Fibroblast of peridontal ligament (primary cell): ENCODE measurements at regions not wholly inside any gene's neighbourhood (a gene's known extent, or its start where the extent isn't known, plus 50 kb on each side); places are given as distances from the start of the nearest gene placed in this dataset.
"Not testable (repeated sequence)": the region's sequence is repeated elsewhere in the genome, so short reads cannot be mapped to it uniquely, and the experiment has no call there.

Source experiments
- DNase-seq: peaks from one replicate; pipeline ENCODE4 v3.0.0-alpha.2; 2010; ENCODE audit errors: extremely low read depth

- DNase-seq = not testable (repeated sequence)
Measured at GRCh38 chr6:3672339-3672738, 79.2 kb downstream of the PXDC1 start.

GRCh38 chr6:3671382-3671781, 80.1 kb downstream of the PXDC1 start:
- no peak for DNase-seq

- DNase-seq = no peak
Measured at GRCh38 chr6:3670356-3670755, 81.2 kb downstream of the PXDC1 start.

- no peak for DNase-seq
Measured at GRCh38 chr6:3669916-3670315, 81.6 kb downstream of the PXDC1 start.

- no peak for DNase-seq
Measured at GRCh38 chr6:3665608-3666007, 85.9 kb downstream of the PXDC1 start.

- DNase-seq = peak; percentile 2
Measured at GRCh38 chr6:3664625-3665041, 86.9 kb downstream of the PXDC1 start.

- DNase-seq = no peak
Measured at GRCh38 chr6:3663811-3664210, 87.7 kb downstream of the PXDC1 start.

GRCh38 chr6:3663081-3663480, 88.4 kb downstream of the PXDC1 start:
- no peak for DNase-seq

- DNase-seq = no peak
Measured at GRCh38 chr6:3661390-3661789, 90.1 kb downstream of the PXDC1 start.

- DNase-seq = no peak
Measured at GRCh38 chr6:3660473-3660872, 91.0 kb downstream of the PXDC1 start.

- DNase-seq = no peak
Measured at GRCh38 chr6:3659748-3660147, 91.8 kb downstream of the PXDC1 start.

GRCh38 chr6:3656076-3656475, 95.4 kb downstream of the PXDC1 start:
- DNase-seq = no peak

GRCh38 chr6:3654898-3655297, 96.6 kb downstream of the PXDC1 start:
- DNase-seq = no peak

GRCh38 chr6:3654436-3654835, 97.1 kb downstream of the PXDC1 start:
- DNase-seq = no peak

GRCh38 chr6:3653528-3654070, 97.9 kb downstream of the PXDC1 start:
- DNase-seq = no peak

- DNase-seq = no peak
Measured at GRCh38 chr6:3651698-3652229, 99.7 kb downstream of the PXDC1 start.

- no peak for DNase-seq
Measured at GRCh38 chr6:3650959-3651697, 100.4 kb downstream of the PXDC1 start.

GRCh38 chr6:3650076-3650958, 101.2 kb downstream of the PXDC1 start:
- DNase-seq = no peak

GRCh38 chr6:3648724-3649123, 102.8 kb downstream of the PXDC1 start:
- no peak for DNase-seq

- DNase-seq = no peak
Measured at GRCh38 chr6:3646616-3647362, 104.7 kb downstream of the PXDC1 start.

- DNase-seq = no peak
Measured at GRCh38 chr6:3644739-3645012, 106.8 kb downstream of the PXDC1 start.
